H1 (cell line): ENCODE measurements at regions not wholly inside any gene's neighbourhood (a gene's known extent, or its start where the extent isn't known, plus 50 kb on each side); places are given as distances from the start of the nearest gene placed in this dataset.

Experiments
- CTCF ChIA-PET: fragments of 300-600 bp; sonication (Branson Sonifier 250); formaldehyde crosslinking; loops from one replicate; lab custom pipeline; 2021; ENCODE audit not compliant: partially characterized antibody; lab: Charles Lee
- POLR2A ChIA-PET: fragments of 300-600 bp; sonication (Branson Sonifier 250); formaldehyde crosslinking; loops from one replicate; lab custom pipeline; 2021; ENCODE audit warnings: inconsistent platforms; ENCODE audit not compliant: partially characterized antibody; lab: Charles Lee
- DNase-seq, 2 experiments: peaks; one replicate each; pipeline versions ENCODE4 v3.0.0 to v3.0.0-alpha.2; 2010 to 2022; ENCODE audit warnings: low spot score in 2 of 2, low read depth in 1 of 2, mixed read lengths in 1 of 2
- FAIRE-seq: peaks from 2 replicates; lab custom pipeline; 2011; peaks lifted over from hg19 to GRCh38; lab: Jason Lieb, UNC
- H2AFZ ChIP-seq: 2 replicates; pipeline ENCODE4 v1.8.1; 2012; ENCODE audit warnings: low read length, inconsistent platforms
- H2AK5ac ChIP-seq: 2 replicates; pipeline ENCODE4 v1.6.1; 2013; ENCODE audit warnings: low read depth, low read length
- H2BK120ac ChIP-seq: replicated peaks from 2 replicates; pipeline ENCODE3; 2013; ENCODE audit warnings: low read depth, low read length, inconsistent platforms
- H2BK12ac ChIP-seq: 2 replicates; pipeline ENCODE4 v1.6.1; 2013; ENCODE audit warnings: low read depth, low read length
- H2BK15ac ChIP-seq: 2 replicates; pipeline ENCODE4 v1.6.1; 2013; ENCODE audit warnings: low read length
- H2BK20ac ChIP-seq: 2 replicates; pipeline ENCODE4 v1.6.1; 2013; ENCODE audit warnings: low read length
- H2BK5ac ChIP-seq: 2 replicates; pipeline ENCODE4 v1.6.1; 2013; ENCODE audit warnings: low read depth, low read length
- H3K14ac ChIP-seq: 2 replicates; pipeline ENCODE4 v1.6.1; 2013; ENCODE audit warnings: inconsistent platforms; ENCODE audit not compliant: insufficient read length
- H3K18ac ChIP-seq: 2 replicates; pipeline ENCODE4 v1.6.1; 2013; ENCODE audit warnings: low read length; ENCODE audit errors: extremely low read depth
- H3K23ac ChIP-seq: 2 replicates; pipeline ENCODE4 v1.6.1; 2013; ENCODE audit warnings: inconsistent platforms; ENCODE audit not compliant: insufficient read length
- H3K23me2 ChIP-seq: 2 replicates; pipeline ENCODE4 v1.6.1; 2013; ENCODE audit warnings: low read depth, low read length
- H3K27ac ChIP-seq: 2 replicates; pipeline ENCODE4 v1.6.1; 2011; ENCODE audit warnings: low read depth, low read length, inconsistent platforms
- H3K27me3 ChIP-seq, 4 experiments: replicated peaks in 1 of 4; 1 replicate in 1 of 4; 2 replicates in 3 of 4; pipeline versions ENCODE4 v1.6.1 to v1.8.1; 2011 to 2013; ENCODE audit warnings: low read length in 3 of 4, mild to moderate bottlenecking in 3 of 4, inconsistent platforms in 2 of 4, mixed read lengths in 2 of 4, moderate library complexity in 1 of 4; ENCODE audit not compliant: control insufficient read depth in 3 of 4, insufficient read depth in 3 of 4; ENCODE audit errors: extremely low read depth in 1 of 4
- H3K36me3 ChIP-seq, 4 experiments: 2 replicates each; pipeline versions ENCODE4 v1.6.1 to v1.8.1; 2011 to 2013; ENCODE audit warnings: mild to moderate bottlenecking in 4 of 4, low read length in 3 of 4, moderate library complexity in 2 of 4, control low read depth in 1 of 4, inconsistent platforms in 1 of 4; ENCODE audit not compliant: insufficient read depth in 4 of 4, control insufficient read depth in 2 of 4
- H3K4ac ChIP-seq: replicated peaks from 2 replicates; pipeline ENCODE3; 2013; ENCODE audit warnings: low read length, low read depth, mixed read lengths, inconsistent platforms; ENCODE audit not compliant: insufficient read length
- H3K4me1 ChIP-seq, 4 experiments: replicated peaks in 1 of 4; 1 replicate in 1 of 4; 2 replicates in 3 of 4; pipeline versions ENCODE4 v1.6.1 to v1.8.1; 2011 to 2013; ENCODE audit warnings: low read length in 3 of 4, inconsistent platforms in 2 of 4, mixed read lengths in 1 of 4; ENCODE audit not compliant: insufficient read depth in 4 of 4, control insufficient read depth in 3 of 4
- H3K4me2 ChIP-seq, 2 experiments: 2 replicates each; pipeline versions ENCODE4 v1.6.1 to v1.8.1; 2011 to 2013; ENCODE audit warnings: low read depth in 2 of 2, low read length in 2 of 2, control low read depth in 1 of 2, inconsistent platforms in 1 of 2, mild to moderate bottlenecking in 1 of 2; ENCODE audit not compliant: insufficient read depth in 1 of 2
- H3K4me3 ChIP-seq, 4 experiments: fragments of 200-600, 300-600 bp in 1 of 4; sonication (generic), shearing (Covaris generic), sonication (Bioruptor Twin) in 1 of 4; 2 replicates each; pipeline versions ENCODE4 v1.5.1 to v1.8.1; 2011 to 2016; ENCODE audit warnings: low read length in 4 of 4, low read depth in 3 of 4, control low read depth in 2 of 4, inconsistent platforms in 2 of 4, mild to moderate bottlenecking in 2 of 4, mixed read lengths in 1 of 4, moderate library complexity in 1 of 4; ENCODE audit not compliant: insufficient read depth in 2 of 4; ENCODE audit errors: extremely low read depth in 1 of 4
- H3K56ac ChIP-seq: replicated peaks from 2 replicates; pipeline ENCODE3; 2013; ENCODE audit warnings: low read depth, mild to moderate bottlenecking, mixed read lengths, low read length, inconsistent platforms; ENCODE audit not compliant: insufficient read length
- H3K79me1 ChIP-seq: 2 replicates; pipeline ENCODE4 v1.6.1; 2013; ENCODE audit warnings: low read depth, low read length, control low read depth
- H3K79me2 ChIP-seq, 2 experiments: 2 replicates each; pipeline versions ENCODE4 v1.6.1 to v1.8.1; 2012 to 2013; ENCODE audit warnings: low read length in 2 of 2, mild to moderate bottlenecking in 2 of 2, inconsistent platforms in 1 of 2; ENCODE audit not compliant: insufficient read depth in 2 of 2, control insufficient read depth in 1 of 2
- H3K9ac ChIP-seq, 4 experiments: replicated peaks in 1 of 4; 1 replicate in 1 of 4; 2 replicates in 3 of 4; pipeline versions ENCODE4 v1.6.1 to v1.8.1; 2011 to 2013; ENCODE audit warnings: low read depth in 3 of 4, low read length in 3 of 4, control low read depth in 2 of 4, mild to moderate bottlenecking in 2 of 4, moderate library complexity in 2 of 4, inconsistent platforms in 1 of 4; ENCODE audit errors: extremely low read depth in 1 of 4
- H3K9me3 ChIP-seq, 2 experiments: 2 replicates each; pipeline versions ENCODE4 v1.6.1 to v1.8.1; 2012 to 2013; ENCODE audit warnings: mild to moderate bottlenecking in 2 of 2, moderate library complexity in 2 of 2, control low read depth in 1 of 2, inconsistent platforms in 1 of 2, low read depth in 1 of 2, low read length in 1 of 2, mixed read lengths in 1 of 2; ENCODE audit not compliant: insufficient read depth in 2 of 2
- H4K20me1 ChIP-seq, 2 experiments: replicated peaks in 1 of 2; 2 replicates each; pipeline versions ENCODE3 to v1.8.1; 2011 to 2013; ENCODE audit warnings: inconsistent platforms in 2 of 2, low read length in 2 of 2, mild to moderate bottlenecking in 1 of 2; ENCODE audit not compliant: insufficient read depth in 2 of 2, control insufficient read depth in 1 of 2
- H4K5ac ChIP-seq: 2 replicates; pipeline ENCODE4 v1.6.1; 2013; ENCODE audit warnings: low read length, low read depth, mixed read lengths, inconsistent platforms; ENCODE audit not compliant: insufficient read length
- H4K8ac ChIP-seq: 2 replicates; pipeline ENCODE4 v1.8.0; 2013; ENCODE audit warnings: mild to moderate bottlenecking, moderate library complexity, low read length, inconsistent platforms; ENCODE audit not compliant: insufficient read depth; ENCODE audit errors: extremely low read depth
- H4K91ac ChIP-seq: replicated peaks from 2 replicates; pipeline ENCODE3; 2013; ENCODE audit warnings: low read length, mixed read lengths, inconsistent platforms; ENCODE audit not compliant: insufficient read length
- BRCA1 ChIP-seq: IDR thresholded peaks from 2 replicates; pipeline ENCODE4 v1.6.1; 2012; ENCODE audit warnings: low read depth, low read length, improper control_type of control experiment
- CTBP2 ChIP-seq: IDR thresholded peaks from 2 replicates; pipeline ENCODE4 v1.7.0; 2011; ENCODE audit warnings: borderline replicate concordance, mild to moderate bottlenecking, moderate library complexity, mixed read lengths, low read length; ENCODE audit not compliant: insufficient read depth, insufficient read length
- FOSL1 ChIP-seq: IDR thresholded peaks from 2 replicates; pipeline ENCODE4 v1.6.1; 2011; ENCODE audit warnings: mild to moderate bottlenecking, low read depth, low read length, moderate library complexity; ENCODE audit not compliant: insufficient read depth
- JUND ChIP-seq: IDR thresholded peaks from 2 replicates; pipeline ENCODE4 v1.6.1; 2011; ENCODE audit warnings: mild to moderate bottlenecking, improper control_type of control experiment, low read length
- POLR2AphosphoS5 ChIP-seq: IDR thresholded peaks from 2 replicates; pipeline ENCODE4 v1.6.1; 2011; ENCODE audit warnings: low read depth, low read length
- RNF2 ChIP-seq: fragments of 200-900, 300-1000 bp; sonication (generic); IDR thresholded peaks from 2 replicates; pipeline ENCODE4 v1.7.1; 2016; ENCODE audit warnings: borderline replicate concordance, low read depth, mild to moderate bottlenecking, antibody characterized with exemption, low read length; ENCODE audit not compliant: poor library complexity, severe bottlenecking; ENCODE audit errors: missing control alignments
- SAP30 ChIP-seq: fragments of 300-600 bp; sonication (generic); IDR thresholded peaks from 2 replicates; pipeline ENCODE4 v1.7.1; 2012; ENCODE audit warnings: low read length, moderate library complexity, mild to moderate bottlenecking, inconsistent platforms; ENCODE audit not compliant: insufficient read depth, insufficient replicate concordance
- SIX5 ChIP-seq: IDR thresholded peaks from 2 replicates; pipeline ENCODE4 v1.6.1; 2011; ENCODE audit warnings: mild to moderate bottlenecking, low read depth, low read length
- SP4 ChIP-seq: IDR thresholded peaks from 2 replicates; pipeline ENCODE4 v1.6.1; 2012; ENCODE audit warnings: low read length, inconsistent platforms
- TEAD4 ChIP-seq: IDR thresholded peaks from 2 replicates; pipeline ENCODE4 v1.6.1; 2012; ENCODE audit warnings: low read depth, low read length, inconsistent platforms, mixed read lengths
- WGBS, 2 experiments: shearing (Covaris generic) in 1 of 2; methylation state at CpG; one replicate each; pipeline versions ENCODE4 v1.1.6 to v1.1.7; 2013 to 2015; ENCODE audit warnings: low lambda C conversion rate in 2 of 2, mixed read lengths in 2 of 2, inconsistent platforms in 1 of 2, low coverage in 1 of 2, missing lambda C conversion rate in 1 of 2; ENCODE audit not compliant: insufficient replicate concordance in 2 of 2, insufficient coverage in 1 of 2, insufficient read length in 1 of 2; ENCODE audit errors: extremely low coverage in 1 of 2, missing lambda C conversion rate in 1 of 2; 5-methylcytosine and 5-hydroxymethylcytosine counted together
- TF ChIP-seq, protein P1 (sequence below), 3 experiments: IDR thresholded peaks; 1 replicate in 2 of 3; 2 replicates in 1 of 3; pipeline versions ENCODE4 v1.5.1 to v1.6.1; 2011; ENCODE audit warnings: low read length in 3 of 3, mild to moderate bottlenecking in 3 of 3, inconsistent platforms in 2 of 3, low read depth in 1 of 3, moderate library complexity in 1 of 3; ENCODE audit not compliant: insufficient read depth in 1 of 3; ENCODE audit errors: control extremely low read depth in 1 of 3

DNA sequence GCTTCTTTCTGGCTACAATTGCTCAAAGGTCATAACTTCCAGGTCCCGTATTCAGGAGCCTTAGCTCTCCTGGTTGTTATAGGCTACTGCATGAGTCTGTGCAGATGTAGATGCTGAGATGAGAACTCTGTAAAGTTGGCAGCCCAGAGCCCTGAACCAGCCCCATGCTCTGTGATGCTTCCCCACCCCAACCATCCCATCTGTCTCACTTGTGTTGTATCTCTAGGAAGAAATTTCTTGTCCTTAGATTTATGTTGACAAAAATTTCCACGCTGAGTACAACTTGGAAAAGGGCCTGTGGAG lies 61.2 kb upstream of the EEPD1 start:
- no peak overlapping the region for H2BK120ac ChIP-seq
- no peak overlapping the region for H4K91ac ChIP-seq
- H2AFZ ChIP-seq, result no peak overlapping the region
- no peak overlapping the region for H3K4me2 ChIP-seq
- CTCF ChIA-PET, result interaction anchor here (1.0 to 1.7 kb wide), 3 partner anchors 9 to 159 kb away, joined by 3 to 5 read pairs (median 3); no protein-coding TSS in a partner anchor
- no peaks in the 10 kb centered on the region for H4K20me1 ChIP-seq
- H3K27ac ChIP-seq, result no peak overlapping the region
- no peak overlapping the region for H2BK12ac ChIP-seq
- H3K4me3 ChIP-seq, result no peak overlapping the region
- no peak overlapping the region for H2BK15ac ChIP-seq
- no peaks in the 10 kb centered on the region for H3K36me3 ChIP-seq
- no peak for DNase-seq
- H4K8ac ChIP-seq, result no peak overlapping the region
- no peak overlapping the region for H4K5ac ChIP-seq
- H3K79me2 ChIP-seq, result no peaks in the 10 kb centered on the region
- TF ChIP-seq RNF2, result no peak
- TF ChIP-seq, protein P1, sequence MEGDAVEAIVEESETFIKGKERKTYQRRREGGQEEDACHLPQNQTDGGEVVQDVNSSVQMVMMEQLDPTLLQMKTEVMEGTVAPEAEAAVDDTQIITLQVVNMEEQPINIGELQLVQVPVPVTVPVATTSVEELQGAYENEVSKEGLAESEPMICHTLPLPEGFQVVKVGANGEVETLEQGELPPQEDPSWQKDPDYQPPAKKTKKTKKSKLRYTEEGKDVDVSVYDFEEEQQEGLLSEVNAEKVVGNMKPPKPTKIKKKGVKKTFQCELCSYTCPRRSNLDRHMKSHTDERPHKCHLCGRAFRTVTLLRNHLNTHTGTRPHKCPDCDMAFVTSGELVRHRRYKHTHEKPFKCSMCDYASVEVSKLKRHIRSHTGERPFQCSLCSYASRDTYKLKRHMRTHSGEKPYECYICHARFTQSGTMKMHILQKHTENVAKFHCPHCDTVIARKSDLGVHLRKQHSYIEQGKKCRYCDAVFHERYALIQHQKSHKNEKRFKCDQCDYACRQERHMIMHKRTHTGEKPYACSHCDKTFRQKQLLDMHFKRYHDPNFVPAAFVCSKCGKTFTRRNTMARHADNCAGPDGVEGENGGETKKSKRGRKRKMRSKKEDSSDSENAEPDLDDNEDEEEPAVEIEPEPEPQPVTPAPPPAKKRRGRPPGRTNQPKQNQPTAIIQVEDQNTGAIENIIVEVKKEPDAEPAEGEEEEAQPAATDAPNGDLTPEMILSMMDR (IDR thresholded peaks at IDR 0.05; ENCODE audit: control extremely low read depth in 1 of 3, insufficient read depth in 1 of 3, low read depth in 1 of 3, low read length in 3 of 3), result no peak
- TF ChIP-seq TEAD4, result no peak
- no peak for TF ChIP-seq SAP30
- TF ChIP-seq BRCA1, result no peak
- TF ChIP-seq SIX5, result no peak
- no peak for TF ChIP-seq FOSL1
- TF ChIP-seq JUND, result no peak
- no peak for TF ChIP-seq POLR2AphosphoS5
- TF ChIP-seq CTBP2, result no peak
- no peak for TF ChIP-seq SP4
- no peak overlapping the region for H2BK20ac ChIP-seq
- no peak overlapping the region for H3K14ac ChIP-seq
- H3K4me1 ChIP-seq, result peaks cover 0 to 5% (median 2%) of the 10 kb centered on the region in 4 experiments; a peak in 2 of 7 replicates
- POLR2A ChIA-PET, result no interaction called here
- H2BK5ac ChIP-seq, result no peak overlapping the region
- H3K27me3 ChIP-seq, result no peaks in the 10 kb centered on the region
- H3K56ac ChIP-seq, result no peak overlapping the region
- no peak overlapping the region for H3K9ac ChIP-seq
- H3K9me3 ChIP-seq, result peaks cover 5 to 8% of the 10 kb centered on the region in 2 experiments; a peak in 3 of 4 replicates
- H3K4ac ChIP-seq, result no peak overlapping the region
- no peaks in the 10 kb centered on the region for H3K79me1 ChIP-seq
- FAIRE-seq, result no peak
- H3K18ac ChIP-seq, result no peak overlapping the region
- peaks cover 3% of the 10 kb centered on the region; the same call in 1 of the 2 replicates for H3K23me2 ChIP-seq
- WGBS, 2 experiments, result 93% methylated on average over 2 of the region's 2 CpGs; no CpG with 5 or more reads in 1 of the 2 experiments
- H2AK5ac ChIP-seq, result no peak overlapping the region
- H3K23ac ChIP-seq, result no peak overlapping the region
